Astrocyte (in vitro differentiated cells and primary cell): ENCODE measurements at regions not wholly inside any gene's neighbourhood (a gene's known extent, or its start where the extent isn't known, plus 50 kb on each side); places are given as distances from the start of the nearest gene placed in this dataset.
"Not testable (repeated sequence)": the region's sequence is repeated elsewhere in the genome, so short reads cannot be mapped to it uniquely, and the experiment has no call there.

ENCODE experiments used
- EZH2 ChIP-seq: IDR thresholded peaks from 2 replicates; pipeline ENCODE4 v1.6.1; 2012; ENCODE audit warnings: mild to moderate bottlenecking, low read length, inconsistent platforms; ENCODE audit not compliant: insufficient read depth
- TF ChIP-seq, protein P1 (sequence below): IDR thresholded peaks from 2 replicates; pipeline ENCODE4 v1.5.1; 2011; ENCODE audit warnings: low read depth, mild to moderate bottlenecking, inconsistent platforms, low read length, moderate library complexity; ENCODE audit not compliant: insufficient read depth

DNA sequence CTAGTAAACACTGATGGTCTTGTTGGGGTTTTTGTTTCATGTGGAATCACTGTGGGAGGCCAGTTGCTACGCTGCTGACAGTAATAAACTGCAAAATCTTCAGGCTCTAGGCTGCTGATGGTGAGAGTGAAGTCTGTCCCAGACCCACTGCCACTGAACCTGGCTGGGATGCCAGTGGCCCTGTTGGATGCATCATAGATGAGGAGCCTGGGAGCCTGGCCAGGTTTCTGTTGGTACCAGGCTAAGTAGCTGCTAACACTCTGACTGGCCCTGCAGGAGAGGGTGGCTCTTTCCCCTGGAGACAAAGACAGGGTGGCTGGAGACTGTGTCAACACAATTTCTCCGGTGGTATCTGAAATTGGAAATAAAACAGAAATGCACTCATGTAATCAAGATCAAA, 335.6 kb downstream of the RPIA start:
- TF ChIP-seq, protein P1, sequence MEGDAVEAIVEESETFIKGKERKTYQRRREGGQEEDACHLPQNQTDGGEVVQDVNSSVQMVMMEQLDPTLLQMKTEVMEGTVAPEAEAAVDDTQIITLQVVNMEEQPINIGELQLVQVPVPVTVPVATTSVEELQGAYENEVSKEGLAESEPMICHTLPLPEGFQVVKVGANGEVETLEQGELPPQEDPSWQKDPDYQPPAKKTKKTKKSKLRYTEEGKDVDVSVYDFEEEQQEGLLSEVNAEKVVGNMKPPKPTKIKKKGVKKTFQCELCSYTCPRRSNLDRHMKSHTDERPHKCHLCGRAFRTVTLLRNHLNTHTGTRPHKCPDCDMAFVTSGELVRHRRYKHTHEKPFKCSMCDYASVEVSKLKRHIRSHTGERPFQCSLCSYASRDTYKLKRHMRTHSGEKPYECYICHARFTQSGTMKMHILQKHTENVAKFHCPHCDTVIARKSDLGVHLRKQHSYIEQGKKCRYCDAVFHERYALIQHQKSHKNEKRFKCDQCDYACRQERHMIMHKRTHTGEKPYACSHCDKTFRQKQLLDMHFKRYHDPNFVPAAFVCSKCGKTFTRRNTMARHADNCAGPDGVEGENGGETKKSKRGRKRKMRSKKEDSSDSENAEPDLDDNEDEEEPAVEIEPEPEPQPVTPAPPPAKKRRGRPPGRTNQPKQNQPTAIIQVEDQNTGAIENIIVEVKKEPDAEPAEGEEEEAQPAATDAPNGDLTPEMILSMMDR = not testable (repeated sequence)
- not testable (repeated sequence) for TF ChIP-seq EZH2
